BE2C (cell line): ENCODE measurements at regions not wholly inside any gene's neighbourhood (a gene's known extent, or its start where the extent isn't known, plus 50 kb on each side); places are given as distances from the start of the nearest gene placed in this dataset.
"Not testable (repeated sequence)": the region's sequence is repeated elsewhere in the genome, so short reads cannot be mapped to it uniquely, and the experiment has no call there.

Source experiments
- DNase-seq: peaks from one replicate; pipeline ENCODE4 v3.0.0-alpha.2; 2020
- H3K27me3 ChIP-seq: fragments of 250-450 bp; sonication (Bioruptor Pico); 2 replicates; pipeline ENCODE4 v1.5.1; 2020; ENCODE audit warnings: mild to moderate bottlenecking
- H3K36me3 ChIP-seq: fragments of 250-450 bp; sonication (Bioruptor Pico); 2 replicates; pipeline ENCODE4 v1.5.1; 2020; ENCODE audit warnings: mild to moderate bottlenecking
- H3K4me1 ChIP-seq: fragments of 250-450 bp; sonication (Bioruptor Pico); 2 replicates; pipeline ENCODE4 v1.5.1; 2020
- H3K4me3 ChIP-seq: 2 replicates; pipeline ENCODE4 v1.5.1; 2011; ENCODE audit warnings: low read depth, low read length
- H3K9me3 ChIP-seq: fragments of 250-450 bp; sonication (Bioruptor Pico); 2 replicates; pipeline ENCODE4 v1.5.1; 2020
- CTCF ChIP-seq: IDR thresholded peaks from 2 replicates; pipeline ENCODE4 v1.5.1; 2012; ENCODE audit warnings: mild to moderate bottlenecking, low read depth, low read length

- H3K4me3 ChIP-seq: no peak overlapping the region
- no peaks in the 10 kb centered on the region for H3K27me3 ChIP-seq
- H3K4me1 ChIP-seq: no peaks in the 10 kb centered on the region
- DNase-seq: no peak
- no peaks in the 10 kb centered on the region for H3K9me3 ChIP-seq
- no peak for TF ChIP-seq CTCF
- no peaks in the 10 kb centered on the region for H3K36me3 ChIP-seq
Observed at GRCh38 chr3:31105011-31105410, 210.6 kb upstream of the GADL1 start.

GRCh38 chr3:31105438-31106077 lies 211.1 kb upstream of the GADL1 start:
- Histone ChIP-seq H3K4me3 (no peak overlapping the region), H3K27me3 (no peaks in the 10 kb centered on the region), H3K36me3 (no peaks in the 10 kb centered on the region), H3K9me3 (no peaks in the 10 kb centered on the region), H3K4me1 (no peaks in the 10 kb centered on the region)
- no peak for DNase-seq
- no peak for TF ChIP-seq CTCF

- Histone ChIP-seq H3K4me3 (no peak overlapping the region), H3K36me3 (no peaks in the 10 kb centered on the region), H3K4me1 (no peaks in the 10 kb centered on the region), H3K27me3 (no peaks in the 10 kb centered on the region), H3K9me3 (no peaks in the 10 kb centered on the region)
- no peak for DNase-seq
- no peak for TF ChIP-seq CTCF
Observed at GRCh38 chr3:31106204-31106603, 211.7 kb upstream of the GADL1 start.

GRCh38 chr3:31106912-31107311 lies 212.5 kb upstream of the GADL1 start:
- Histone ChIP-seq H3K36me3 (no peaks in the 10 kb centered on the region), H3K4me3 (no peak overlapping the region), H3K9me3 (no peaks in the 10 kb centered on the region), H3K4me1 (no peaks in the 10 kb centered on the region), H3K27me3 (no peaks in the 10 kb centered on the region)
- no peak for TF ChIP-seq CTCF
- no peak for DNase-seq

GRCh38 chr3:31114929-31115283 lies 220.4 kb upstream of the GADL1 start:
- no peaks in the 10 kb centered on the region for H3K9me3 ChIP-seq
- TF ChIP-seq CTCF: no peak
- no peaks in the 10 kb centered on the region for H3K4me1 ChIP-seq
- H3K4me3 ChIP-seq: no peak overlapping the region
- H3K36me3 ChIP-seq: no peaks in the 10 kb centered on the region
- no peaks in the 10 kb centered on the region for H3K27me3 ChIP-seq
- DNase-seq: no peak

GRCh38 chr3:31115531-31115930 lies 221.1 kb upstream of the GADL1 start:
- H3K9me3 ChIP-seq, H3K27me3 ChIP-seq, H3K36me3 ChIP-seq, DNase-seq, H3K4me3 ChIP-seq, H3K4me1 ChIP-seq: not testable (repeated sequence)

- Histone ChIP-seq H3K9me3 (no peaks in the 10 kb centered on the region), H3K27me3 (no peaks in the 10 kb centered on the region), H3K4me3 (no peak overlapping the region), H3K4me1 (no peaks in the 10 kb centered on the region), H3K36me3 (no peaks in the 10 kb centered on the region)
- no peak for TF ChIP-seq CTCF
- DNase-seq: no peak
Observed at GRCh38 chr3:31116651-31117050, 222.2 kb upstream of the GADL1 start.
